ENCODE measurements at regions not wholly inside any gene's neighbourhood (a gene's known extent, or its start where the extent isn't known, plus 50 kb on each side); places are given as distances from the start of the nearest gene placed in this dataset.

- H2AFZ ChIP-seq (ENCODE audit: low read depth): no peak overlapping the region
- no peaks in the 10 kb centered on the region for H3K4me1 ChIP-seq (ENCODE audit: low read depth, poor library complexity, severe bottlenecking)
- no peak overlapping the region for H3K27ac ChIP-seq
- no peaks in the 10 kb centered on the region for H3K36me3 ChIP-seq (ENCODE audit: insufficient read depth)
- H3K9ac ChIP-seq: no peak overlapping the region
- H3K4me3 ChIP-seq (IDR thresholded peaks at IDR 0.05; ENCODE audit: insufficient read depth, low read depth, low read length): no peak overlapping the region
- TF ChIP-seq, protein P1, sequence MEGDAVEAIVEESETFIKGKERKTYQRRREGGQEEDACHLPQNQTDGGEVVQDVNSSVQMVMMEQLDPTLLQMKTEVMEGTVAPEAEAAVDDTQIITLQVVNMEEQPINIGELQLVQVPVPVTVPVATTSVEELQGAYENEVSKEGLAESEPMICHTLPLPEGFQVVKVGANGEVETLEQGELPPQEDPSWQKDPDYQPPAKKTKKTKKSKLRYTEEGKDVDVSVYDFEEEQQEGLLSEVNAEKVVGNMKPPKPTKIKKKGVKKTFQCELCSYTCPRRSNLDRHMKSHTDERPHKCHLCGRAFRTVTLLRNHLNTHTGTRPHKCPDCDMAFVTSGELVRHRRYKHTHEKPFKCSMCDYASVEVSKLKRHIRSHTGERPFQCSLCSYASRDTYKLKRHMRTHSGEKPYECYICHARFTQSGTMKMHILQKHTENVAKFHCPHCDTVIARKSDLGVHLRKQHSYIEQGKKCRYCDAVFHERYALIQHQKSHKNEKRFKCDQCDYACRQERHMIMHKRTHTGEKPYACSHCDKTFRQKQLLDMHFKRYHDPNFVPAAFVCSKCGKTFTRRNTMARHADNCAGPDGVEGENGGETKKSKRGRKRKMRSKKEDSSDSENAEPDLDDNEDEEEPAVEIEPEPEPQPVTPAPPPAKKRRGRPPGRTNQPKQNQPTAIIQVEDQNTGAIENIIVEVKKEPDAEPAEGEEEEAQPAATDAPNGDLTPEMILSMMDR (conservative IDR thresholded peaks at IDR 0.05; ENCODE audit: low read depth, low read length): no peak
- no peaks in the 10 kb centered on the region for H4K20me1 ChIP-seq (ENCODE audit: insufficient read depth)
- no peaks in the 10 kb centered on the region for H3K27me3 ChIP-seq (ENCODE audit: insufficient read depth, low read depth)
- H3K79me2 ChIP-seq (ENCODE audit: insufficient read depth, low read depth): no peaks in the 10 kb centered on the region
- no peak overlapping the region for H3K4me2 ChIP-seq
Measured at GRCh38 chr7:38051311-38051710, 126.7 kb upstream of the STARD3NL start.

DNA sequence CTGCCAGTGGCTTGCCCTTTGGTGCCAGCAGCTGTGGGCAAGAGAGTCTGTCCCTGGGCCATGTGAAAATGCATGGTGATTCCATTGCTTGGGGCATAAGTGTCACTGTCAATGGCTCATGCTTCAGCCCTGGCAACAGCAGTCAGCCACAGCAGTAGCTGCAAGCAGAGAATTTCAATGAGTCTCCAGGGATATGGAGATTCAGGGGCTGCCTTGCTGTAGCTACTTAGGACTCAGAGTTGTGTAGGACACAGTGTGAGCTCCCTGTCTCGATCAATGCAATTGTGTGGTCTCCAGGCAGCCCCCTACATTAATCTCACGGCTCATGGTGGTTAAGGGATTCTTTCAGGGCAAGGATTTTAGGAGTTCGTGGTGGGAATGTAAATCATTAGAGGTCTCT lies 126.3 kb upstream of the STARD3NL start:
- Histone ChIP-seq H3K27me3 (ENCODE audit: insufficient read depth, low read depth) (no peaks in the 10 kb centered on the region), H3K27ac (no peak overlapping the region), H3K4me2 (no peak overlapping the region), H3K4me1 (ENCODE audit: low read depth, poor library complexity, severe bottlenecking) (no peaks in the 10 kb centered on the region), H3K9ac (no peak overlapping the region), H2AFZ (ENCODE audit: low read depth) (no peak overlapping the region), H3K4me3 (IDR thresholded peaks at IDR 0.05; ENCODE audit: insufficient read depth, low read depth, low read length) (no peak overlapping the region), H4K20me1 (ENCODE audit: insufficient read depth) (no peaks in the 10 kb centered on the region), H3K79me2 (ENCODE audit: insufficient read depth, low read depth) (no peaks in the 10 kb centered on the region), H3K36me3 (ENCODE audit: insufficient read depth) (no peaks in the 10 kb centered on the region)
- TF ChIP-seq, protein P1 (conservative IDR thresholded peaks at IDR 0.05; ENCODE audit: low read depth, low read length): no peak

GRCh38 chr7:38052786-38053185 lies 125.3 kb upstream of the STARD3NL start:
- Histone ChIP-seq H3K9ac (no peak overlapping the region), H3K4me1 (ENCODE audit: low read depth, poor library complexity, severe bottlenecking) (no peaks in the 10 kb centered on the region), H3K79me2 (ENCODE audit: insufficient read depth, low read depth) (no peaks in the 10 kb centered on the region), H3K4me2 (no peak overlapping the region), H3K4me3 (IDR thresholded peaks at IDR 0.05; ENCODE audit: insufficient read depth, low read depth, low read length) (no peak overlapping the region), H4K20me1 (ENCODE audit: insufficient read depth) (no peaks in the 10 kb centered on the region), H3K36me3 (ENCODE audit: insufficient read depth) (no peaks in the 10 kb centered on the region), H3K27ac (no peak overlapping the region), H3K27me3 (ENCODE audit: insufficient read depth, low read depth) (no peaks in the 10 kb centered on the region), H2AFZ (ENCODE audit: low read depth) (no peak overlapping the region)
- TF ChIP-seq, protein P1 (conservative IDR thresholded peaks at IDR 0.05; ENCODE audit: low read depth, low read length): no peak

- H3K79me2 ChIP-seq (ENCODE audit: insufficient read depth, low read depth): no peaks in the 10 kb centered on the region
- H4K20me1 ChIP-seq (ENCODE audit: insufficient read depth): no peaks in the 10 kb centered on the region
- H3K27me3 ChIP-seq (ENCODE audit: insufficient read depth, low read depth): no peaks in the 10 kb centered on the region
- H3K4me1 ChIP-seq (ENCODE audit: low read depth, poor library complexity, severe bottlenecking): no peaks in the 10 kb centered on the region
- H3K4me2 ChIP-seq: no peak overlapping the region
- H3K4me3 ChIP-seq (IDR thresholded peaks at IDR 0.05; ENCODE audit: insufficient read depth, low read depth, low read length): no peak overlapping the region
- H3K9ac ChIP-seq: no peak overlapping the region
- H2AFZ ChIP-seq (ENCODE audit: low read depth): no peak overlapping the region
- no peak overlapping the region for H3K27ac ChIP-seq
- TF ChIP-seq, protein P1 (conservative IDR thresholded peaks at IDR 0.05; ENCODE audit: low read depth, low read length): no peak
- H3K36me3 ChIP-seq (ENCODE audit: insufficient read depth): no peaks in the 10 kb centered on the region
Measured at GRCh38 chr7:38054199-38054598, 123.8 kb upstream of the STARD3NL start.
